ENCODE measurements at regions not wholly inside any gene's neighbourhood (a gene's known extent, or its start where the extent isn't known, plus 50 kb on each side); places are given as distances from the start of the nearest gene placed in this dataset.
"Not testable (repeated sequence)": the region's sequence is repeated elsewhere in the genome, so short reads cannot be mapped to it uniquely, and the experiment has no call there.

GRCh38 chr7:109647263-109647662, 1077.6 kb downstream of the DNAJB9 start:
- DNase-seq (ENCODE audit: low spot score); H3K27ac ChIP-seq (ENCODE audit: extremely low read length, insufficient read depth, low read length); POLR2A ChIA-PET; FAIRE-seq; H3K27me3 ChIP-seq (ENCODE audit: control insufficient read depth in 1 of 2, insufficient read depth in 2 of 2, low read length in 2 of 2); intact Hi-C loops (cut with micrococcal nuclease; ENCODE audit: unreplicated experiment); ATAC-seq; H3K79me2 ChIP-seq (ENCODE audit: insufficient read depth, low read length); H3K4me3 ChIP-seq (replicated peaks in 1 of 3; ENCODE audit: insufficient read depth in 1 of 3, low read depth in 2 of 3, low read length in 3 of 3); H3K4me2 ChIP-seq (ENCODE audit: low read depth, low read length); H3K9me3 ChIP-seq (ENCODE audit: low read length); H4K20me1 ChIP-seq (ENCODE audit: insufficient read depth, low read length); in situ Hi-C loops (cut with HindIII; ENCODE audit: extremely low pct_ligation_motif_present, low pct_unique_long_range_greater_than_20kb); H3K4me1 ChIP-seq (ENCODE audit: insufficient read depth, low read length); H3K36me3 ChIP-seq (replicated peaks in 1 of 2; ENCODE audit: control insufficient read depth in 1 of 2, insufficient read depth in 2 of 2, low read length in 2 of 2); BruUV-seq (replicated peaks); H3K9ac ChIP-seq (ENCODE audit: insufficient read depth, low read depth, low read length); CTCF ChIA-PET (ENCODE audit: low intra/inter-chr PET ratio, low total read pairs); H2AFZ ChIP-seq (ENCODE audit: low read length): not testable (repeated sequence)
- 34% methylated on average over 3 of the region's 3 CpGs for WGBS (ENCODE audit: low lambda C conversion rate)

- H3K27me3 ChIP-seq (ENCODE audit: control insufficient read depth in 1 of 2, insufficient read depth in 2 of 2, low read length in 2 of 2) = no peaks in the 10 kb centered on the region
- in situ Hi-C loops (cut with HindIII; ENCODE audit: extremely low pct_ligation_motif_present, low pct_unique_long_range_greater_than_20kb) = no loop called here
- ATAC-seq = no peak
- no peaks in the 10 kb centered on the region for H4K20me1 ChIP-seq (ENCODE audit: insufficient read depth, low read length)
- H2AFZ ChIP-seq (ENCODE audit: low read length) = no peak overlapping the region
- no TSS peak for BruUV-seq (replicated peaks)
- no peak overlapping the region for H3K9ac ChIP-seq (ENCODE audit: insufficient read depth, low read depth, low read length)
- no peaks in the 10 kb centered on the region for H3K4me1 ChIP-seq (ENCODE audit: insufficient read depth, low read length)
- no peak for DNase-seq (ENCODE audit: low spot score)
- ChIA-PET POLR2A (no interaction called here), CTCF (ENCODE audit: low intra/inter-chr PET ratio, low total read pairs) (no interaction called here)
- no peak overlapping the region for H3K4me2 ChIP-seq (ENCODE audit: low read depth, low read length)
- intact Hi-C loops (cut with micrococcal nuclease; ENCODE audit: unreplicated experiment) = no loop called here
- H3K79me2 ChIP-seq (ENCODE audit: insufficient read depth, low read length) = no peaks in the 10 kb centered on the region
- no peaks in the 10 kb centered on the region for H3K9me3 ChIP-seq (ENCODE audit: low read length)
- no peak overlapping the region for H3K27ac ChIP-seq (ENCODE audit: extremely low read length, insufficient read depth, low read length)
- H3K4me3 ChIP-seq (replicated peaks in 1 of 3; ENCODE audit: insufficient read depth in 1 of 3, low read depth in 2 of 3, low read length in 3 of 3) = no peak overlapping the region
- H3K36me3 ChIP-seq (replicated peaks in 1 of 2; ENCODE audit: control insufficient read depth in 1 of 2, insufficient read depth in 2 of 2, low read length in 2 of 2) = no peaks in the 10 kb centered on the region
- no peak for FAIRE-seq
- 1% methylated on average over 2 of the region's 2 CpGs for WGBS (ENCODE audit: low lambda C conversion rate)
- TF ChIP-seq ATF7 (IDR thresholded peaks at IDR 0.05) (no peak), ATF7 (CRISPR knock-in tag; IDR thresholded peaks at IDR 0.05) (no peak), MED8 (CRISPR knock-in tag; IDR thresholded peaks at IDR 0.05; ENCODE audit: insufficient replicate concordance) (no peak), SPEN (CRISPR knock-in tag; IDR thresholded peaks at IDR 0.05; ENCODE audit: low read depth) (no peak), TCF7 (IDR thresholded peaks at IDR 0.05; ENCODE audit: low read depth) (no peak), JUN (CRISPR knock-in tag; IDR thresholded peaks at IDR 0.05) (no peak), ZNF253 (CRISPR knock-in tag; IDR thresholded peaks at IDR 0.05; ENCODE audit: borderline replicate concordance) (no peak), ZBTB37 (CRISPR knock-in tag; IDR thresholded peaks at IDR 0.05) (no peak), PAX8 (CRISPR knock-in tag; IDR thresholded peaks at IDR 0.05; ENCODE audit: borderline replicate concordance) (no peak), GMEB1 (CRISPR knock-in tag; IDR thresholded peaks at IDR 0.05; ENCODE audit: borderline replicate concordance) (no peak), ZNF121 (CRISPR knock-in tag; IDR thresholded peaks at IDR 0.05) (no peak), ZNF598 (CRISPR knock-in tag; IDR thresholded peaks at IDR 0.05; ENCODE audit: borderline replicate concordance) (no peak), CBX1 (IDR thresholded peaks at IDR 0.05; ENCODE audit: low read depth) (no peak), KLF16 (CRISPR knock-in tag; IDR thresholded peaks at IDR 0.05) (no peak), CREM (IDR thresholded peaks at IDR 0.05) (no peak), CREM (CRISPR knock-in tag; IDR thresholded peaks at IDR 0.05) (no peak), ZMYM2 (CRISPR knock-in tag; IDR thresholded peaks at IDR 0.05) (no peak), PLSCR1 (CRISPR knock-in tag; IDR thresholded peaks at IDR 0.05; ENCODE audit: borderline replicate concordance) (no peak)
Observed at GRCh38 chr7:109659261-109659660, 1089.6 kb downstream of the DNAJB9 start.
